ENCODE measurements at regions not wholly inside any gene's neighbourhood (a gene's known extent, or its start where the extent isn't known, plus 50 kb on each side); places are given as distances from the start of the nearest gene placed in this dataset.
A peak's percentile ranks its signal among the peaks of the same experiment; 100 is the strongest.

DNA sequence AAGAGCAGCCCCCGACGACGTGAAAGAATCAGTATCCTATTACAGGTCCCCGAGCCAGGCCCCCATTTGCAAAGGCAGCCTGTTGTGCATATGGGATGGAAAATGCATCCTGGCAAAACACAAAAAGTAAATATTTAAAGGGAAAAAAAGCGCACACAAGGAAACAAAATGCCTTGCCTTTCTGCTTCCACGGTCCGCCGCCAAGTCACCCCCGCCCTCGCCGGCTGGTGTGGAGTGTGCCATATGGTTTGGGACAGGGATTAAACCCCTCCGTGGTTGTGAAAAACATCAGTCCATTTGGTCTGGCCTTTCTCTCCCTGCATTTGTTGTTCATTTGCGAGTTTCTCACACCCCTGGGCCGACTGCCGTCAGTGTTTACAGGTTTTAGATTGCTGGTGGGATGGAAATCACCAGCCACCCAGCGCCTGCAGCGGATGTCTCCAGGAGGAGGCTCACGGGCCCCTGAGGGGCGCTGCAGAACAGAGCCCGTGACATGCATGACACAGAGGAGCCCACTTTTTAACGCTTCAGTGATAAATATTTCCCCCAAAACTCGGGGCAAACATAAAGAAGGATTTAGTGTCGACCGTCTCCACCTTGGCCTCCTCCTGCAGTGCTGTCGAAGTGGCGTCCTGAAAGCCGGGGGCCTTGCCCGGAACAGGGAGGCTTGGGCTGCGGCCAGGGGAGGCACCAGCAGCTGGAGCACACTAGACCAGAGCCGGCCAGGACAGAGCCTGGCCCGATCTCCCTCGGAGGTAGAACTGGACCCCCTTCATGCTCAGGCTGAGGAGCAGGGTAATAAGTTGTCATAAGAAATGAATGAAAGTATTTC lies 161.5 kb downstream of the HSD17B3 start:
- DNase-seq (ENCODE audit: low read depth): no peak
- no peak overlapping the region for H3K4me3 ChIP-seq (replicated peaks; ENCODE audit: low read depth, low read length)
- TF ChIP-seq, protein P1, sequence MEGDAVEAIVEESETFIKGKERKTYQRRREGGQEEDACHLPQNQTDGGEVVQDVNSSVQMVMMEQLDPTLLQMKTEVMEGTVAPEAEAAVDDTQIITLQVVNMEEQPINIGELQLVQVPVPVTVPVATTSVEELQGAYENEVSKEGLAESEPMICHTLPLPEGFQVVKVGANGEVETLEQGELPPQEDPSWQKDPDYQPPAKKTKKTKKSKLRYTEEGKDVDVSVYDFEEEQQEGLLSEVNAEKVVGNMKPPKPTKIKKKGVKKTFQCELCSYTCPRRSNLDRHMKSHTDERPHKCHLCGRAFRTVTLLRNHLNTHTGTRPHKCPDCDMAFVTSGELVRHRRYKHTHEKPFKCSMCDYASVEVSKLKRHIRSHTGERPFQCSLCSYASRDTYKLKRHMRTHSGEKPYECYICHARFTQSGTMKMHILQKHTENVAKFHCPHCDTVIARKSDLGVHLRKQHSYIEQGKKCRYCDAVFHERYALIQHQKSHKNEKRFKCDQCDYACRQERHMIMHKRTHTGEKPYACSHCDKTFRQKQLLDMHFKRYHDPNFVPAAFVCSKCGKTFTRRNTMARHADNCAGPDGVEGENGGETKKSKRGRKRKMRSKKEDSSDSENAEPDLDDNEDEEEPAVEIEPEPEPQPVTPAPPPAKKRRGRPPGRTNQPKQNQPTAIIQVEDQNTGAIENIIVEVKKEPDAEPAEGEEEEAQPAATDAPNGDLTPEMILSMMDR (IDR thresholded peaks at IDR 0.05; ENCODE audit: low read length, missing control alignments): no peak

DNA sequence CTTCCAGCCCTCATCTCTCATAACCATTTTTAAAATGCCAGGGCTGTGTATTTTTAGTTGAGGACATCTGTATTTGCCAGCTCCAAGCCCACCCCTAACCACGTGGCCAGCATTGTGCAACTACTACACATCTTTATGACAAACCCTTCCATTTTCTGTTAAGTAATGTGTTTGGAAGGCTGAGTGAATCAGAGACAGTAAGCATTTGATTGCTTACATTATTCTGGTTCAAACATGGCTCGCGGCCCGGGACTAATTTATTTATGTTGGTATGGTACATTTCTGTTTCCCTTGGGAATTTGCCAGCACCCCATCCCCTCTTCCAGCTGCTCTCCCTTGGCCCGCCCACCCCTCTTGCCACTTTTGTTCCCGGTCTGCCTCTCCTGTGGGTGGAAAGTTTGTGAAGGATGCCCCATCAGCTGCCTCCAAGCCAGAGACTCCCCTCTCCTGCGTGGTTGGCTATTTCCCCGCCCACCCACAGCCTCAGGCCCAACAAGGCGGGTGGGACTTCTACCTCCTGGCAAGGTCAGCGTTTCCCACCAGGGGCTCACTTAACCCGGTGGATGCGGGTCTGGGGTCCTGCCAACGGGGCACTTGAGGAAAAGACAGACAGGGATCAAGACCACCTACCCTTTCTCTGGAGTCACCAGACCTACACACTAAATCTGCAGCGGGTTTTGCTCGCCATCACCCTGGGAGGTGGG lies 162.2 kb downstream of the HSD17B3 start:
- DNase-seq (ENCODE audit: low read depth): peak; percentile 71
- TF ChIP-seq, protein P1 (IDR thresholded peaks at IDR 0.05; ENCODE audit: low read length, missing control alignments): no peak
- no peak overlapping the region for H3K4me3 ChIP-seq (replicated peaks; ENCODE audit: low read depth, low read length)

DNA sequence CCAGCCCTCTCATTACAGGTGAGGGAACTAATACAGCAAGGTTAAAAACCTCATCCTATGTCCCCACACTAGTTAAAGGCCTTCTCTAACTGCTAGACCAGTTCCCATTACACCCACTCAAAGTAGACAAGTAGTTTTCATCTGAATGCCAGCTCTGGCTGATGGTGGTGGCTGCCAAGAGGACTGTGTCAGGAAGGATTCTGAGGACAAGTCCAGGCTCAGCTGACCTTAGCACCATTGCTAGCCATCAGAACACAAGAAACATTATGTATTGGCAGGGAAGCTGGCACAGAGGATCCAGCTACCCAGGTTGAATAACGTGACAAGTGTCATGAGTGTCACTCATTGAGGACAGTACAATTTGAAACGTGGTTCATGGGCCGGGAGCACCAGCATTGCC lies 163.4 kb downstream of the HSD17B3 start:
- TF ChIP-seq, protein P1 (IDR thresholded peaks at IDR 0.05; ENCODE audit: low read length, missing control alignments): no peak
- H3K4me3 ChIP-seq (replicated peaks; ENCODE audit: low read depth, low read length): no peak overlapping the region
- DNase-seq (ENCODE audit: low read depth): no peak

DNA sequence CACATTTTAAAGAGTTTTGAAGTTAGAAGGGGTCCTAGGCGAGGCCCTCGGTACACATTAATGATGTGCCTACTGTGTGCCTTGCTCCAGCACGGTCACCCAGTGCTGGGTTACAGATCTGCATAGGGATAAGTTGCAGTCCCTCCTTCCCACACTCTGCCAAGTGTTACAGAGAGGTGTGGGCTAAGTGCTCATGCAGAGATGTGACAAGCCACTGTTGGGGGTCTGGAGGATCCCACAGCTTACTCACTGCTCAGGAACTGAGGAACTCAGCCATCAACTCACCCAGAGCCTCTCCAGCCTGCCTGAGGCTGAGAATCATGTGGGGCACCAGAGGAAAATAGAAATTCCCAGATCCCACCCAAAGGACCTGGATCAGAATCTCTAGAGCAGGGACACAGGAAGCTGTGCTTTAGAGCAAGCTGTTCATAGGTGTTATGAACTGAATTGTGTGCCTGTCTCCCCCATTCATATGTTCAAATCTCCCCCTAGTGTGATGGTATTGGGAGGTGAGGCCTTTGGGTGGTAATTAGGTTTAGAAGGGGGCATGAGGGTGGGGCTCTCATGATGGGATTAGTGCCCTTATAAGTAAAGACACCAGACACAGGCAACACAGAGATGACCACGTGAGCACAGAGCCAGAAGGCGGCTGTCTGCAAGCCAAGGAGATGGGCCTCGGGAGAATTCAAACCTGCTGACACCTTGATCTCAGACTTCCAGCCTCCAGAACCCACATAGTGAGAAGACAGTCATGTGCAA lies 164.1 kb downstream of the HSD17B3 start:
- H3K4me3 ChIP-seq (replicated peaks; ENCODE audit: low read depth, low read length): no peak overlapping the region
- TF ChIP-seq, protein P1 (IDR thresholded peaks at IDR 0.05; ENCODE audit: low read length, missing control alignments): no peak
- no peak for DNase-seq (ENCODE audit: low read depth)

DNA sequence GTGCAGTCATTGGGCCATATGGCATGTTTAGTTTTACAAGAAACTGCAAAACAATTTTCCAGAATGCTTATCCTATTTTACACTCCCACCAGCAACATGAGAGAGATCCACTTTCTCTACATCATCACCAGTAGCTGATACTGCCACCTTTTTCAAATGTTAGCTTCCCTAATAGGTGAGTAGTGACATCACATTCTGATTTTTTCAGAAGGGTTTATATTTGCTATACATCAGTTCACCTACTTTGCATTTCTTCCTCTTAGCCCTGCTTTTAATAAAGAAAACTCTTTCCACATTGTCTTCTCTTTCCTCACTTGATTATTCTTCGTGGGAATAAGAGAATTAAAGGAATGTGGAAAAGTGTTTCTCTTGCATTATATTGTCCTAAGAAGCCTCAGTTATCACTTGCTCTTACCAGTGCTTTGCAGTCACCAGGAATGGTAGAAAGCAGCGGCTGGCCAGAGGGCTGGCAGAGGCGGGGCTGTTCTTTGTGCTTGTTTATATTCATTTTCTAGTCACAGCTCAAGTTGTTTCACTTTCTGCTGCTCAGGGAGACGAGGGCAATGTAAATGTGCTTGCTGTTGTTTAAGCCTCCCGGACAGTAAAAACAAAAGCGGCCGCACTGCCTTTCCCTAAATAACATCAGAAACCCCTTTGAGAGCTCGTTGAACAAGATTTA lies 164.8 kb downstream of the HSD17B3 start:
- H3K4me3 ChIP-seq (replicated peaks; ENCODE audit: low read depth, low read length): no peak overlapping the region
- TF ChIP-seq, protein P1 (IDR thresholded peaks at IDR 0.05; ENCODE audit: low read length, missing control alignments): no peak
- DNase-seq (ENCODE audit: low read depth): peak; percentile 51

DNA sequence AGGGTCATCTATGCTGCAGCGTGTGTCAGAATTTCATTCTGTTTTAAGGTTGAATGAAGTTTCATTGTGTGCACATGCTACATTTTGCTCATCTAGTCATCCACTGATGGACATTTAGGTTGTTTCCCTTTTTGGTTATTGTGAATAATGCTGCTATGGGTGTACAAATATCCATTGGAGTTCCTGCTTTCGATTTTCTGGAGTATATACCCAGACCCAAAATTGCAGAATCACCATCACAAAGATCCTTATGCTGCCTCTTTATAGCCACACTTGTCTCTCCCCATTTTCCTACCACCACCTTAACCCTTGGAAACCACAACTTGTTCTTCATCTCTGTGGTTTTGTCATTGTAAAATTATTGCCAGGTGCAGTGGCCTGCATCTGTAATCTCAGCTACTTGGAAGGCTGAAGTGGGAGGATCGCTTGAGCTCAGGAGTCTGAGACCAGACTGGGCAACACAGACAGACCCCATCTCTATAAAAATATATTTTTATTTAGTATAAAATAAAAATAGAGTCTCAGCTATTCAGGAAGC lies 166.2 kb downstream of the HSD17B3 start:
- TF ChIP-seq, protein P1 (IDR thresholded peaks at IDR 0.05; ENCODE audit: low read length, missing control alignments): no peak
- no peak for DNase-seq (ENCODE audit: low read depth)
- no peak overlapping the region for H3K4me3 ChIP-seq (replicated peaks; ENCODE audit: low read depth, low read length)
